B cell (primary cell): ENCODE measurements at regions not wholly inside any gene's neighbourhood (a gene's known extent, or its start where the extent isn't known, plus 50 kb on each side); places are given as distances from the start of the nearest gene placed in this dataset.

Experiments
- ATAC-seq: fragments of 200-7000 bp; cut with Tn5 transposase; one replicate; pipeline ENCODE4 v1.10.0; 2021; ENCODE audit warnings: low read depth, mild to moderate bottlenecking, moderate number of reproducible peaks, moderate library complexity
- CTCF ChIA-PET: fragments of 350-600 bp; sonication (Branson Sonifier 250); formaldehyde crosslinking; loops from one replicate; lab custom pipeline; 2021; ENCODE audit warnings: antibody characterized with exemption, inconsistent platforms; lab: Charles Lee
- POLR2A ChIA-PET: fragments of 350-600 bp; sonication (Branson Sonifier 250); formaldehyde crosslinking; loops from one replicate; lab custom pipeline; 2021; ENCODE audit warnings: antibody characterized with exemption; lab: Charles Lee
- DNase-seq: peaks from one replicate; pipeline ENCODE4 v3.0.0; 2013
- H2AFZ ChIP-seq: 2 replicates; pipeline ENCODE4 v1.6.1; 2012; ENCODE audit warnings: mild to moderate bottlenecking, low read depth, low read length; ENCODE audit not compliant: insufficient read depth, poor library complexity, severe bottlenecking
- H3K27ac ChIP-seq, 2 donors: 1 replicate in 1 of 2; 2 replicates in 1 of 2; pipeline ENCODE4 v1.5.1; 2012 to 2013; ENCODE audit warnings: low read length in 2 of 2, mild to moderate bottlenecking in 2 of 2, moderate library complexity in 1 of 2
- H3K27me3 ChIP-seq, 4 experiments: fragments of 200-600 bp in 1 of 4; sonication (generic) in 1 of 4; replicated peaks in 1 of 4; 1 replicate in 2 of 4; 2 replicates in 2 of 4; pipeline versions ENCODE4 v1.6.1 to v1.7.0; 2013 to 2016; ENCODE audit warnings: low read length in 3 of 4, mild to moderate bottlenecking in 2 of 4, mixed read lengths in 1 of 4, moderate library complexity in 1 of 4; ENCODE audit not compliant: insufficient read depth in 4 of 4, control insufficient read depth in 3 of 4; ENCODE audit errors: control extremely low read depth in 1 of 4
- H3K36me3 ChIP-seq, 2 experiments: replicated peaks in 1 of 2; 1 replicate in 1 of 2; 2 replicates in 1 of 2; pipeline versions ENCODE4 v1.6.1 to v1.7.1; 2013; ENCODE audit warnings: low read length in 1 of 2; ENCODE audit not compliant: insufficient read depth in 2 of 2, control insufficient read depth in 1 of 2; ENCODE audit errors: control extremely low read depth in 1 of 2, extremely low read depth in 1 of 2
- H3K4me1 ChIP-seq, 2 donors: fragments of 200-600 bp in 1 of 2; sonication (generic) in 1 of 2; 1 replicate in 1 of 2; 2 replicates in 1 of 2; pipeline versions ENCODE4 v1.5.1 to v1.6.1; 2013 to 2017; ENCODE audit warnings: low read length in 2 of 2; ENCODE audit not compliant: control insufficient read depth in 2 of 2, insufficient read depth in 2 of 2
- H3K4me2 ChIP-seq: replicated peaks from 2 replicates; pipeline ENCODE3; 2012; ENCODE audit warnings: mild to moderate bottlenecking, low read depth, low read length; ENCODE audit not compliant: poor library complexity, severe bottlenecking
- H3K4me3 ChIP-seq, 5 experiments: fragments of 200-600 bp in 1 of 5; sonication (generic) in 1 of 5; 1 replicate in 3 of 5; 2 replicates in 2 of 5; pipeline versions ENCODE4 v1.5.1 to v1.7.0; 2011 to 2016; ENCODE audit warnings: low read length in 4 of 5, mild to moderate bottlenecking in 4 of 5, low read depth in 2 of 5, control low read depth in 1 of 5, moderate library complexity in 1 of 5; ENCODE audit not compliant: insufficient read depth in 1 of 5; ENCODE audit errors: control extremely low read depth in 1 of 5, extremely low read depth in 1 of 5
- H3K79me2 ChIP-seq: fragments of 200-600 bp; sonication (generic); one replicate; pipeline ENCODE4 v1.6.0; 2016; ENCODE audit warnings: low read length; ENCODE audit not compliant: control insufficient read depth, insufficient read depth
- H3K9ac ChIP-seq: fragments of 200-600 bp; sonication (generic); 2 replicates; pipeline ENCODE4 v1.6.1; 2017; ENCODE audit warnings: mild to moderate bottlenecking, low read length, moderate library complexity
- H3K9me3 ChIP-seq, 3 donors: one replicate each; pipeline versions ENCODE4 v1.6.1 to v1.7.1; 2013; ENCODE audit warnings: low read length in 2 of 3; ENCODE audit not compliant: control insufficient read depth in 2 of 3, insufficient read depth in 1 of 3; ENCODE audit errors: control extremely low read depth in 1 of 3
- H4K20me1 ChIP-seq: 2 replicates; pipeline ENCODE4 v1.6.0; 2012; ENCODE audit warnings: mild to moderate bottlenecking, low read length; ENCODE audit not compliant: insufficient read depth, control insufficient read depth, poor library complexity, severe bottlenecking
- H3K27ac Mint-ChIP-seq: one replicate; pipeline ENCODE4 v1.8.0; 2021; ENCODE audit warnings: mixed read lengths
- H3K27me3 Mint-ChIP-seq: one replicate; pipeline ENCODE4 v1.8.0; 2021; ENCODE audit warnings: mixed read lengths
- H3K4me1 Mint-ChIP-seq: one replicate; pipeline ENCODE4 v1.8.0; 2021; ENCODE audit warnings: mixed read lengths
- H3K4me3 Mint-ChIP-seq: one replicate; pipeline ENCODE4 v1.8.0; 2021; ENCODE audit warnings: mixed read lengths
- H3K9me3 Mint-ChIP-seq: one replicate; pipeline ENCODE4 v1.8.0; 2022; ENCODE audit warnings: mixed read lengths; ENCODE audit not compliant: insufficient read depth
- CTCF ChIP-seq: fragments of 200-600 bp; IDR thresholded peaks from one replicate; pipeline ENCODE4 v1.8.0; 2022; ENCODE audit warnings: antibody characterized with exemption, mild to moderate bottlenecking
- EZH2 ChIP-seq: IDR thresholded peaks from 2 replicates; pipeline ENCODE4 v1.6.1; 2012; ENCODE audit warnings: borderline replicate concordance, low read depth, mild to moderate bottlenecking, moderate library complexity, low read length; ENCODE audit not compliant: insufficient read depth, poor library complexity, severe bottlenecking
- WGBS: methylation state at CpG from one replicate; pipeline ENCODE4 v1.1.5; 2013; ENCODE audit warnings: missing lambda C conversion rate; ENCODE audit not compliant: insufficient coverage; 5-methylcytosine and 5-hydroxymethylcytosine counted together
- intact Hi-C: fragments of 100-400 bp; cut with micrococcal nuclease; formaldehyde crosslinking; loops from one replicate; pipeline ENCODE4 v1.10.0; 2022

GRCh38 chr1:113192242-113192641 lies 119.2 kb downstream of the LRIG2 start:
- Mint-ChIP-seq H3K4me1 (peaks cover 11% of the 10 kb centered on the region), H3K27me3 (peaks cover 21% of the 10 kb centered on the region), H3K9me3 (peaks cover 7% of the 10 kb centered on the region), H3K4me3 (no peak overlapping the region), H3K27ac (no peak overlapping the region)
- ChIA-PET CTCF (no interaction called here), POLR2A (no interaction called here)
- no peak overlapping the region for H3K9ac ChIP-seq
- H2AFZ ChIP-seq: no peak overlapping the region
- H3K9me3 ChIP-seq: peaks cover 0 to 7% (median 0%) of the 10 kb centered on the region in 3 donors
- DNase-seq (no peak), ATAC-seq (no peak)
- peaks cover 0 to 4% (median 0%) of the 10 kb centered on the region in 4 experiments for H3K27me3 ChIP-seq
- WGBS: 31% methylated on average over 2 of the region's 2 CpGs
- H4K20me1 ChIP-seq: no peaks in the 10 kb centered on the region
- intact Hi-C loops: no loop called here
- peaks cover 0 to 5% of the 10 kb centered on the region in 2 donors for H3K4me1 ChIP-seq
- no peaks in the 10 kb centered on the region for H3K36me3 ChIP-seq
- H3K27ac ChIP-seq: no peak overlapping the region
- peak overlapping the region; percentile 24 for H3K4me2 ChIP-seq
- H3K79me2 ChIP-seq: no peaks in the 10 kb centered on the region
- TF ChIP-seq CTCF (no peak), EZH2 (no peak)
- H3K4me3 ChIP-seq: no peak overlapping the region

- WGBS: no CpG with 5 or more reads among the region's 1 CpG
- POLR2A ChIA-PET: no interaction called here
These were observed 120.0 kb downstream of the LRIG2 start for GRCh38 chr1:113192980-113193379.

More at GRCh38 chr1:113192980-113193379, 120.0 kb downstream of the LRIG2 start:
- Histone ChIP-seq H3K4me2 (no peak overlapping the region), H4K20me1 (no peaks in the 10 kb centered on the region), H3K4me1 (peaks cover 0 to 5% of the 10 kb centered on the region in 2 donors), H3K9me3 (peaks cover 0 to 7% (median 0%) of the 10 kb centered on the region in 3 donors), H3K9ac (no peak overlapping the region), H3K79me2 (no peaks in the 10 kb centered on the region), H3K27me3 (peaks cover 0 to 4% (median 0%) of the 10 kb centered on the region in 4 experiments), H3K27ac (no peak overlapping the region), H2AFZ (no peak overlapping the region), H3K4me3 (no peak overlapping the region), H3K36me3 (no peaks in the 10 kb centered on the region)
- CTCF ChIA-PET: no interaction called here
- peaks cover 21% of the 10 kb centered on the region for H3K27me3 Mint-ChIP-seq
- TF ChIP-seq CTCF (no peak), EZH2 (no peak)
- intact Hi-C loops: no loop called here
- DNase-seq: no peak
- ATAC-seq: no peak
- H3K4me1 Mint-ChIP-seq: peaks cover 11% of the 10 kb centered on the region
- peaks cover 7% of the 10 kb centered on the region for H3K9me3 Mint-ChIP-seq
- H3K4me3 Mint-ChIP-seq: no peak overlapping the region
- H3K27ac Mint-ChIP-seq: no peak overlapping the region
